ENCODE measurements at regions not wholly inside any gene's neighbourhood (a gene's known extent, or its start where the extent isn't known, plus 50 kb on each side); places are given as distances from the start of the nearest gene placed in this dataset.
A peak's percentile ranks its signal among the peaks of the same experiment; 100 is the strongest.

- Histone ChIP-seq H3K9ac (no peak overlapping the region), H3K4me3 (no peak overlapping the region), H4K20me1 (no peaks in the 10 kb centered on the region), H3K36me3 (no peaks in the 10 kb centered on the region), H3K27me3 (no peaks in the 10 kb centered on the region), H3K27ac (no peak overlapping the region), H3K4me1 (no peaks in the 10 kb centered on the region), H3K4me2 (no peak overlapping the region), H3K9me3 (no peaks in the 10 kb centered on the region)
- no peak for TF ChIP-seq Cebpa-rat (IDR thresholded peaks at IDR 0.05)
Observed at GRCh38 chr4:45920861-45921260, 203.0 kb downstream of the GABRG1 start.

GRCh38 chr4:45910511-45910910 is 213.3 kb downstream of the GABRG1 start:
- Histone ChIP-seq H3K27ac (no peak overlapping the region), H4K20me1 (no peaks in the 10 kb centered on the region), H3K36me3 (no peaks in the 10 kb centered on the region), H3K9me3 (no peaks in the 10 kb centered on the region), H3K9ac (no peak overlapping the region), H3K4me3 (no peak overlapping the region), H3K4me1 (no peaks in the 10 kb centered on the region), H3K27me3 (no peaks in the 10 kb centered on the region), H3K4me2 (no peak overlapping the region)
- no peak for TF ChIP-seq Cebpa-rat (IDR thresholded peaks at IDR 0.05)

DNA sequence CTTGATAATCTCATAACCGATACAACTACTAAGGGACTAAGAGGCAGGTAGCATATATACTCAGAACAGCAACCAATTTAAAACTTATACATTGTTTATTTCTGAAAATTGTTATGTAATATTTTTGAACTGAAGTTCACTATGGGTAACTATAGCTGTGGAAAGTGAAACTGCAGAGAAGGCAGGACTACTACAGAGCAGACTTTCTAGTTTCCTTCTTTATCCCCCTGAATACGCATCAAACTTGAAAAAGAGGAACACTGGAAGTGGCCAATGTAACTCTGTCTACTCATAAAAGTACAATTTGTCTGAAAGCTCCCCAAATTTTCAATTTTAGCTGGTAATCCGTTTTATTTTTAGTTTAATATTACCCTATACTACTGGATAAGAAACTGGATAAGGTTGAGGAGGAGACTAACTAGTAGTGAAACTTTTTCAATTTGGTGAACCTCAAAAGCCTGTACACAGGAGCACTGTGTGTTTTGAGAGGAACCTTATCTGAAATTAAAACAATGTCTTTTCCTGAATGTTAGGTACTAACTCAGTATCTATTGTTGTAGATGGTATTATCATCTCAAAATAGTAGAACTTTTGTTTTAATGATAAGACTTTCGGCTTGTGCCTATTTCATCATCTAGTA is 225.8 kb downstream of the GABRG1 start:
- H3K4me1 ChIP-seq, result no peaks in the 10 kb centered on the region
- TF ChIP-seq Cebpa-rat (IDR thresholded peaks at IDR 0.05), result no peak
- no peaks in the 10 kb centered on the region for H4K20me1 ChIP-seq
- H3K4me2 ChIP-seq, result no peak overlapping the region
- no peaks in the 10 kb centered on the region for H3K9me3 ChIP-seq
- no peak overlapping the region for H3K4me3 ChIP-seq
- H3K9ac ChIP-seq, result no peak overlapping the region
- H3K36me3 ChIP-seq, result no peaks in the 10 kb centered on the region
- no peak overlapping the region for H3K27ac ChIP-seq
- no peaks in the 10 kb centered on the region for H3K27me3 ChIP-seq

- no peaks in the 10 kb centered on the region for H3K4me1 ChIP-seq
- no peak overlapping the region for H3K9ac ChIP-seq
- no peak overlapping the region for H3K27ac ChIP-seq
- H3K4me3 ChIP-seq, result no peak overlapping the region
- 0 out of 2 replicates have a peak, but pooled peaks cover 7% of the 10 kb centered on the region for H3K9me3 ChIP-seq
- no peaks in the 10 kb centered on the region for H3K27me3 ChIP-seq
- H3K4me2 ChIP-seq, result no peak overlapping the region
- no peaks in the 10 kb centered on the region for H4K20me1 ChIP-seq
- H3K36me3 ChIP-seq, result no peaks in the 10 kb centered on the region
- no peak for TF ChIP-seq Cebpa-rat (IDR thresholded peaks at IDR 0.05)
Observed at GRCh38 chr4:45883421-45883820, 240.4 kb downstream of the GABRG1 start.

GRCh38 chr4:45876235-45876890 is 247.5 kb downstream of the GABRG1 start:
- Histone ChIP-seq H3K4me2 (no peak overlapping the region), H3K27me3 (no peaks in the 10 kb centered on the region), H3K36me3 (no peaks in the 10 kb centered on the region), H3K4me1 (no peaks in the 10 kb centered on the region), H4K20me1 (no peaks in the 10 kb centered on the region), H3K4me3 (no peak overlapping the region), H3K9me3 (no peaks in the 10 kb centered on the region), H3K27ac (no peak overlapping the region), H3K9ac (no peak overlapping the region)
- no peak for TF ChIP-seq Cebpa-rat (IDR thresholded peaks at IDR 0.05)

DNA sequence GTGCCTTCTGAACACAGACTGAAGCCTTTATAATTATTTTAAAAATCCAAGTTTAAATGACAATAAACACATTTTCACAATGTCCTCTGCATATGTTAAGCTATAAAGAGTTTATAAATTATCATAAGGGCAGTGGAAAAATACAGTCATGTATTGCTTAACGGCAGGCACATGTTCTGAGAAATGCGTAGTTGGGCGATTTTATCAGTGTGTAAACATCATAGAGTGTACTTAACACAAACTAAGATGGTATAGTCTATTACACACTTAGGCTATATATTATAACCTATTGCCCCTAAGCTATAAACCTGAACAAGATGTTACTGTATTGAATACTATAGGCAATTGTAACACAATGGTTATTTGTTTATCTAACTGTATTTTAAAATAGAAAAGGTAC is 254.7 kb downstream of the GABRG1 start:
- no peak overlapping the region for H3K4me3 ChIP-seq
- no peaks in the 10 kb centered on the region for H3K4me1 ChIP-seq
- no peak for TF ChIP-seq Cebpa-rat (IDR thresholded peaks at IDR 0.05)
- no peaks in the 10 kb centered on the region for H3K9me3 ChIP-seq
- H3K27me3 ChIP-seq, result no peaks in the 10 kb centered on the region
- H3K9ac ChIP-seq, result no peak overlapping the region
- no peak overlapping the region for H3K4me2 ChIP-seq
- no peaks in the 10 kb centered on the region for H4K20me1 ChIP-seq
- H3K36me3 ChIP-seq, result no peaks in the 10 kb centered on the region
- no peak overlapping the region for H3K27ac ChIP-seq

DNA sequence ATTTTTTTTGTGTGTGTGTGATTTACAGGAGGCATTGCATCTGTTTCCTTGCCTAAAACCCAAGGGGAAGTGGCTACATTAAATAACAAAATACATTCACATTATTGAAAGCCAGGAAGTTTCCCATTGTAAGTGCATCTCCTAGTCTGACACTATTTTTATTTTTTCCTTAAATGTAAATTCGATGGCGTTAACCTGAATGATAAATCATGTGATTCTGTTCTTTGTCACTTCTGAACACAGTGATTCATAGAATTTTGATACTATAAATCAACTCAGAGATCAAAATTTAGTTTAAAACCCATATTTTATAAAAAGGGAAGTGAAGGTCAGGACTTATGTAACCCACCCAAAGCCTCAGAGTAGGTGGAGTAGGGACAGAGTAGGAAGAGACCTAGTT is 258.1 kb downstream of the GABRG1 start:
- no peaks in the 10 kb centered on the region for H3K4me1 ChIP-seq
- no peaks in the 10 kb centered on the region for H3K36me3 ChIP-seq
- H3K4me2 ChIP-seq, result no peak overlapping the region
- no peak overlapping the region for H3K4me3 ChIP-seq
- no peak overlapping the region for H3K9ac ChIP-seq
- no peak overlapping the region for H3K27ac ChIP-seq
- no peaks in the 10 kb centered on the region for H3K9me3 ChIP-seq
- H3K27me3 ChIP-seq, result no peaks in the 10 kb centered on the region
- no peaks in the 10 kb centered on the region for H4K20me1 ChIP-seq
- TF ChIP-seq Cebpa-rat (IDR thresholded peaks at IDR 0.05), result no peak

DNA sequence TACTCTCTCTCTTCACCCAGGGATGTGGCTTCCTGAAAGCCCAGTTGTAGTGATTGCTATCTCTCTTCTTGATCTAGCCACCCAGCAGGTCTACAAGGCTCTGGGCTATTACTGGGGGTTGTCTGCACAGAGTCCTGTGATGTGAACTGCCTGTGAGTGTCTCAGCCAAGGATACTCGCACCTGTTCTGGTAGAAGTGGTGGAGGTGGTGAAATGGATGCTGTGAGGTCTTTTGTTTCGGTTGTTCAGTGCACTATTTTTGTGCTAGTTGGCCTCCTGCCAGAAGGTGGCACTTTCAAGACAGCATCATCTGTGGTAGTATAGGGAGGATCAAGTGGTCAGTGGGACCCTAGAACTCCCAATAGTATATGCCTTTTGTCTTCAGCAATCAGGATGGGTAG is 268.0 kb downstream of the GABRG1 start:
- Histone ChIP-seq H3K9me3 (no peaks in the 10 kb centered on the region), H3K4me1 (no peaks in the 10 kb centered on the region), H3K36me3 (no peaks in the 10 kb centered on the region), H3K27me3 (no peaks in the 10 kb centered on the region), H3K27ac (no peak overlapping the region), H3K4me2 (no peak overlapping the region), H4K20me1 (no peaks in the 10 kb centered on the region), H3K4me3 (no peak overlapping the region), H3K9ac (no peak overlapping the region)
- no peak for TF ChIP-seq Cebpa-rat (IDR thresholded peaks at IDR 0.05)

GRCh38 chr4:45846016-45846415 is 277.8 kb downstream of the GABRG1 start:
- H3K27ac ChIP-seq, result no peak overlapping the region
- no peaks in the 10 kb centered on the region for H3K36me3 ChIP-seq
- no peaks in the 10 kb centered on the region for H3K27me3 ChIP-seq
- H3K9ac ChIP-seq, result no peak overlapping the region
- no peak for TF ChIP-seq Cebpa-rat (IDR thresholded peaks at IDR 0.05)
- H3K4me1 ChIP-seq, result peaks cover 6% of the 10 kb centered on the region; the same call in 1 of the 2 replicates
- no peak overlapping the region for H3K4me3 ChIP-seq
- no peaks in the 10 kb centered on the region for H4K20me1 ChIP-seq
- no peaks in the 10 kb centered on the region for H3K9me3 ChIP-seq
- H3K4me2 ChIP-seq, result peak overlapping the region; percentile 11; the same call in 1 of the 2 replicates

GRCh38 chr4:45841791-45842190 is 282.1 kb downstream of the GABRG1 start:
- Histone ChIP-seq H3K4me3 (no peak overlapping the region), H4K20me1 (no peaks in the 10 kb centered on the region), H3K36me3 (no peaks in the 10 kb centered on the region), H3K27ac (no peak overlapping the region), H3K4me1 (peaks cover 6% of the 10 kb centered on the region; the same call in 1 of the 2 replicates), H3K9ac (no peak overlapping the region), H3K4me2 (no peak overlapping the region), H3K27me3 (no peaks in the 10 kb centered on the region), H3K9me3 (no peaks in the 10 kb centered on the region)
- TF ChIP-seq Cebpa-rat (IDR thresholded peaks at IDR 0.05), result no peak
